ENCODE measurements at regions not wholly inside any gene's neighbourhood (a gene's known extent, or its start where the extent isn't known, plus 50 kb on each side); places are given as distances from the start of the nearest gene placed in this dataset.
"Not testable (repeated sequence)": the region's sequence is repeated elsewhere in the genome, so short reads cannot be mapped to it uniquely, and the experiment has no call there.

GRCh38 chr2:3035385-3036050, 342.1 kb downstream of the EIPR1 start:
- DNase-seq = no peak

- no peak for DNase-seq
Observed at GRCh38 chr2:3034856-3035255, 342.8 kb downstream of the EIPR1 start.

GRCh38 chr2:3034396-3034795, 343.2 kb downstream of the EIPR1 start:
- no peak for DNase-seq

GRCh38 chr2:3033315-3033714, 344.3 kb downstream of the EIPR1 start:
- no peak for DNase-seq

- not testable (repeated sequence) for DNase-seq
Observed at GRCh38 chr2:3030791-3031190, 346.8 kb downstream of the EIPR1 start.

- no peak for DNase-seq
Observed at GRCh38 chr2:3025984-3026383, 351.6 kb downstream of the EIPR1 start.

GRCh38 chr2:3025261-3025660, 352.4 kb downstream of the EIPR1 start:
- no peak for DNase-seq

- no peak for DNase-seq
Observed at GRCh38 chr2:3024401-3024935, 353.1 kb downstream of the EIPR1 start.

GRCh38 chr2:3023531-3023930, 354.1 kb downstream of the EIPR1 start:
- no peak for DNase-seq

GRCh38 chr2:3022841-3023372, 354.7 kb downstream of the EIPR1 start:
- DNase-seq = no peak

- no peak for DNase-seq
Observed at GRCh38 chr2:3021720-3022119, 355.9 kb downstream of the EIPR1 start.

- no peak for DNase-seq
Observed at GRCh38 chr2:3010001-3010400, 367.6 kb downstream of the EIPR1 start.

GRCh38 chr2:3009483-3009882, 368.1 kb downstream of the EIPR1 start:
- DNase-seq = no peak

- DNase-seq = no peak
Observed at GRCh38 chr2:3009005-3009404, 368.6 kb downstream of the EIPR1 start.

- no peak for DNase-seq
Observed at GRCh38 chr2:3008561-3008960, 369.1 kb downstream of the EIPR1 start.

- DNase-seq = no peak
Observed at GRCh38 chr2:3007135-3007534, 370.5 kb downstream of the EIPR1 start.

GRCh38 chr2:3005859-3006501, 371.6 kb downstream of the EIPR1 start:
- DNase-seq = no peak

GRCh38 chr2:3001615-3002560, 375.7 kb downstream of the EIPR1 start:
- DNase-seq = no peak

- no peak for DNase-seq
Observed at GRCh38 chr2:3000968-3001367, 376.6 kb downstream of the EIPR1 start.

GRCh38 chr2:3000125-3000524, 377.5 kb downstream of the EIPR1 start:
- DNase-seq = no peak

GRCh38 chr2:2998971-2999370, 378.6 kb downstream of the EIPR1 start:
- no peak for DNase-seq

GRCh38 chr2:2993172-2993692, 384.4 kb downstream of the EIPR1 start:
- DNase-seq = no peak

GRCh38 chr2:2992634-2993033, 385.0 kb downstream of the EIPR1 start:
- no peak for DNase-seq
